Common myeloid progenitor, CD34-positive (primary cell): ENCODE measurements at regions not wholly inside any gene's neighbourhood (a gene's known extent, or its start where the extent isn't known, plus 50 kb on each side); places are given as distances from the start of the nearest gene placed in this dataset.
"Not testable (repeated sequence)": the region's sequence is repeated elsewhere in the genome, so short reads cannot be mapped to it uniquely, and the experiment has no call there.

Experiments used
- CTCF ChIA-PET: fragments of 350-600 bp; sonication (Branson Sonifier 250); formaldehyde crosslinking; loops from one replicate; lab custom pipeline; 2021; ENCODE audit warnings: antibody characterized with exemption; lab: Charles Lee
- POLR2A ChIA-PET: fragments of 350-600 bp; sonication (Branson Sonifier 250); formaldehyde crosslinking; loops from one replicate; lab custom pipeline; 2021; ENCODE audit warnings: antibody characterized with exemption; lab: Charles Lee
- DNase-seq, 3 donors: peaks; one replicate each; pipeline versions ENCODE4 v3.0.0 to v3.0.0-alpha.2; 2013
- H3K27ac ChIP-seq, 2 experiments: 1 replicate in 1 of 2; 2 replicates in 1 of 2; pipeline ENCODE4 v1.7.0; 2013; ENCODE audit warnings: inconsistent platforms in 2 of 2, low read length in 2 of 2, mild to moderate bottlenecking in 2 of 2, low read depth in 1 of 2, moderate library complexity in 1 of 2; ENCODE audit not compliant: severe bottlenecking in 2 of 2, insufficient read depth in 1 of 2, poor library complexity in 1 of 2
- H3K27me3 ChIP-seq, 5 experiments: replicated peaks in 2 of 5; 1 replicate in 3 of 5; 2 replicates in 2 of 5; pipeline versions ENCODE4 v1.6.1 to v1.7.0; 2013; ENCODE audit warnings: low read length in 4 of 5, mild to moderate bottlenecking in 2 of 5, moderate library complexity in 2 of 5, inconsistent platforms in 1 of 5; ENCODE audit not compliant: insufficient read depth in 5 of 5, control insufficient read depth in 4 of 5
- H3K36me3 ChIP-seq, 4 experiments: 1 replicate in 2 of 4; 2 replicates in 2 of 4; pipeline versions ENCODE4 v1.6.1 to v1.7.0; 2013; ENCODE audit warnings: low read length in 3 of 4, control low read depth in 1 of 4, mild to moderate bottlenecking in 1 of 4; ENCODE audit not compliant: control insufficient read depth in 4 of 4, insufficient read depth in 4 of 4
- H3K4me1 ChIP-seq, 4 experiments: 1 replicate in 3 of 4; 2 replicates in 1 of 4; pipeline versions ENCODE4 v1.6.1 to v1.7.1; 2013; ENCODE audit warnings: low read length in 3 of 4, mild to moderate bottlenecking in 3 of 4, control low read depth in 1 of 4, inconsistent platforms in 1 of 4, moderate library complexity in 1 of 4; ENCODE audit not compliant: control insufficient read depth in 4 of 4, insufficient read depth in 4 of 4; ENCODE audit errors: control extremely low read depth in 1 of 4
- H3K4me3 ChIP-seq, 7 experiments: 1 replicate in 4 of 7; 2 replicates in 3 of 7; pipeline versions ENCODE4 v1.5.1 to v1.7.0; 2013; ENCODE audit warnings: mild to moderate bottlenecking in 7 of 7, low read length in 6 of 7, moderate library complexity in 6 of 7, inconsistent platforms in 2 of 7, low read depth in 2 of 7, control low read depth in 1 of 7; ENCODE audit not compliant: insufficient read depth in 4 of 7, control insufficient read depth in 1 of 7; ENCODE audit errors: extremely low read depth in 1 of 7
- H3K9me3 ChIP-seq, 5 experiments: 1 replicate in 4 of 5; 2 replicates in 1 of 5; pipeline versions ENCODE4 v1.6.1 to v1.7.1; 2013; ENCODE audit warnings: low read length in 4 of 5, mild to moderate bottlenecking in 2 of 5, inconsistent platforms in 1 of 5, low read depth in 1 of 5, moderate library complexity in 1 of 5; ENCODE audit not compliant: control insufficient read depth in 4 of 5, insufficient read depth in 2 of 5; ENCODE audit errors: control extremely low read depth in 1 of 5
- WGBS: methylation state at CpG from one replicate; pipeline ENCODE4 v1.1.5; 2013; ENCODE audit not compliant: insufficient coverage; 5-methylcytosine and 5-hydroxymethylcytosine counted together

- H3K9me3 ChIP-seq, H3K4me1 ChIP-seq, H3K4me3 ChIP-seq, POLR2A ChIA-PET, DNase-seq, H3K27me3 ChIP-seq, H3K27ac ChIP-seq, H3K36me3 ChIP-seq: not testable (repeated sequence)
- CTCF ChIA-PET: interaction anchor here (1.2 kb wide), 1 partner anchor 265 kb away, joined by 3 read pairs; no protein-coding TSS in a partner anchor
- 93% methylated on average over 1 of the region's 1 CpG for WGBS
Observed at GRCh38 chr2:89145342-89145741, 453.9 kb downstream of the RPIA start.

GRCh38 chr2:89148256-89148655 lies 456.8 kb downstream of the RPIA start:
- POLR2A ChIA-PET, H3K9me3 ChIP-seq, H3K27ac ChIP-seq, H3K27me3 ChIP-seq, CTCF ChIA-PET, DNase-seq, H3K36me3 ChIP-seq, H3K4me3 ChIP-seq: not testable (repeated sequence)
- WGBS: no CpG with 5 or more reads among the region's 2 CpGs
- peaks cover 0 to 11% (median 6%) of the 10 kb centered on the region in 4 experiments for H3K4me1 ChIP-seq

- H3K4me1 ChIP-seq: peaks cover 0 to 16% (median 8%) of the 10 kb centered on the region in 4 experiments
- H3K9me3 ChIP-seq, H3K4me3 ChIP-seq, H3K27me3 ChIP-seq, DNase-seq, CTCF ChIA-PET, POLR2A ChIA-PET, H3K27ac ChIP-seq, H3K36me3 ChIP-seq: not testable (repeated sequence)
- no CpG with 5 or more reads among the region's 1 CpG for WGBS
Observed at GRCh38 chr2:89151699-89152098, 460.2 kb downstream of the RPIA start.

GRCh38 chr2:89152501-89152900 lies 461.0 kb downstream of the RPIA start:
- POLR2A ChIA-PET, H3K4me3 ChIP-seq, H3K27me3 ChIP-seq, H3K27ac ChIP-seq, H3K36me3 ChIP-seq, H3K9me3 ChIP-seq, DNase-seq: not testable (repeated sequence)
- H3K4me1 ChIP-seq: peaks cover 0 to 16% (median 8%) of the 10 kb centered on the region in 4 experiments
- CTCF ChIA-PET: interaction anchor here (0.8 to 1.3 kb wide), 3 partner anchors 249 to 278 kb away, joined by 3 to 4 read pairs (median 4); no protein-coding TSS in a partner anchor

GRCh38 chr2:89153210-89153609 lies 461.7 kb downstream of the RPIA start:
- H3K9me3 ChIP-seq, POLR2A ChIA-PET, H3K27ac ChIP-seq, H3K27me3 ChIP-seq, H3K4me3 ChIP-seq, H3K36me3 ChIP-seq: not testable (repeated sequence)
- H3K4me1 ChIP-seq: peaks cover 0 to 16% (median 8%) of the 10 kb centered on the region in 4 experiments
- DNase-seq: peak in 2 of 3 donors; percentile 44 to 59
- no CpG with 5 or more reads among the region's 2 CpGs for WGBS
- CTCF ChIA-PET: interaction anchor here (0.8 to 1.3 kb wide), 3 partner anchors 249 to 279 kb away, joined by 3 to 4 read pairs (median 4); no protein-coding TSS in a partner anchor

- H3K27me3 ChIP-seq, H3K27ac ChIP-seq, POLR2A ChIA-PET, H3K4me3 ChIP-seq, CTCF ChIA-PET, H3K36me3 ChIP-seq, H3K9me3 ChIP-seq: not testable (repeated sequence)
- peaks cover 0 to 14% (median 8%) of the 10 kb centered on the region in 4 experiments for H3K4me1 ChIP-seq
- peak in 2 of 3 donors; percentile 53 to 56 for DNase-seq
- no CpG with 5 or more reads among the region's 2 CpGs for WGBS
Observed at GRCh38 chr2:89154247-89154682, 462.8 kb downstream of the RPIA start.

GRCh38 chr2:89160306-89160705 lies 468.8 kb downstream of the RPIA start:
- CTCF ChIA-PET, H3K27me3 ChIP-seq, H3K27ac ChIP-seq, H3K9me3 ChIP-seq, POLR2A ChIA-PET, DNase-seq, H3K4me1 ChIP-seq, H3K36me3 ChIP-seq, H3K4me3 ChIP-seq: not testable (repeated sequence)
- WGBS: no CpG with 5 or more reads among the region's 9 CpGs
